Neuronal stem cell (in vitro differentiated cells): ENCODE measurements at regions not wholly inside any gene's neighbourhood (a gene's known extent, or its start where the extent isn't known, plus 50 kb on each side); places are given as distances from the start of the nearest gene placed in this dataset.
A peak's percentile ranks its signal among the peaks of the same experiment; 100 is the strongest.

Source experiments
- DNase-seq: peaks from one replicate; pipeline ENCODE4 v3.0.0-alpha.2; 2013; ENCODE audit warnings: low spot score
- H2AFZ ChIP-seq: one replicate; pipeline ENCODE4 v1.6.1; 2013; ENCODE audit warnings: mild to moderate bottlenecking, low read length, inconsistent platforms
- H2AK5ac ChIP-seq: 2 replicates; pipeline ENCODE4 v1.6.1; 2013; ENCODE audit warnings: low read depth, mild to moderate bottlenecking, inconsistent platforms, low read length, moderate library complexity, mixed read lengths
- H2BK120ac ChIP-seq: 2 replicates; pipeline ENCODE4 v1.6.1; 2013; ENCODE audit warnings: low read depth, mild to moderate bottlenecking, inconsistent platforms, low read length, moderate library complexity, mixed read lengths
- H2BK12ac ChIP-seq: one replicate; pipeline ENCODE4 v1.6.1; 2013; ENCODE audit warnings: low read length, inconsistent platforms
- H2BK15ac ChIP-seq: 2 replicates; pipeline ENCODE4 v1.6.1; 2013; ENCODE audit warnings: mild to moderate bottlenecking, low read length, inconsistent platforms, mixed read lengths
- H2BK5ac ChIP-seq: one replicate; pipeline ENCODE4 v1.6.1; 2013; ENCODE audit warnings: inconsistent platforms, mild to moderate bottlenecking, low read length, moderate library complexity
- H3K14ac ChIP-seq: one replicate; pipeline ENCODE4 v1.6.1; 2013; ENCODE audit warnings: low read length, inconsistent platforms
- H3K18ac ChIP-seq: 2 replicates; pipeline ENCODE4 v1.6.1; 2013; ENCODE audit warnings: low read length, inconsistent platforms
- H3K23ac ChIP-seq: 2 replicates; pipeline ENCODE4 v1.6.1; 2013; ENCODE audit warnings: low read depth, mild to moderate bottlenecking, mixed read lengths, low read length, inconsistent platforms; ENCODE audit not compliant: poor library complexity
- H3K27ac ChIP-seq: replicated peaks from 3 replicates; pipeline ENCODE4 v1.5.1; 2013; ENCODE audit warnings: low read length, inconsistent platforms
- H3K27me3 ChIP-seq, 3 experiments: 2 replicates each; pipeline ENCODE4 v1.6.1; 2013; ENCODE audit warnings: low read length in 3 of 3, mild to moderate bottlenecking in 2 of 3, inconsistent platforms in 1 of 3, low read depth in 1 of 3, mixed read lengths in 1 of 3, moderate library complexity in 1 of 3; ENCODE audit not compliant: control insufficient read depth in 3 of 3, insufficient read depth in 3 of 3
- H3K36me3 ChIP-seq, 2 donors: replicated peaks in 1 of 2; 2 replicates each; pipeline ENCODE4 v1.6.1; 2013; ENCODE audit warnings: low read length in 2 of 2; ENCODE audit not compliant: control insufficient read depth in 2 of 2, insufficient read depth in 2 of 2
- H3K4ac ChIP-seq: 2 replicates; pipeline ENCODE4 v1.6.1; 2013; ENCODE audit warnings: inconsistent platforms, mild to moderate bottlenecking, low read length, moderate library complexity
- H3K4me1 ChIP-seq, 2 donors: 1 replicate in 1 of 2; 2 replicates in 1 of 2; pipeline ENCODE4 v1.6.1; 2013; ENCODE audit warnings: low read length in 2 of 2, low read depth in 1 of 2; ENCODE audit not compliant: control insufficient read depth in 2 of 2, insufficient read depth in 1 of 2
- H3K4me2 ChIP-seq: one replicate; pipeline ENCODE4 v1.6.1; 2013; ENCODE audit warnings: mild to moderate bottlenecking, low read length, inconsistent platforms; ENCODE audit not compliant: insufficient read depth, poor library complexity, severe bottlenecking
- H3K4me3 ChIP-seq, 2 donors: 2 replicates each; pipeline ENCODE4 v1.5.1; 2013; ENCODE audit warnings: low read length in 2 of 2, mild to moderate bottlenecking in 2 of 2, inconsistent platforms in 1 of 2, moderate library complexity in 1 of 2
- H3K79me1 ChIP-seq: one replicate; pipeline ENCODE4 v1.6.1; 2013; ENCODE audit warnings: low read depth, mild to moderate bottlenecking, inconsistent platforms, low read length, moderate library complexity
- H3K9ac ChIP-seq: one replicate; pipeline ENCODE4 v1.6.1; 2013; ENCODE audit warnings: mild to moderate bottlenecking, low read depth, low read length, inconsistent platforms; ENCODE audit not compliant: poor library complexity
- H3K9me3 ChIP-seq, 2 donors: replicated peaks in 1 of 2; 2 replicates each; pipeline versions ENCODE3 to v1.6.1; 2013; ENCODE audit warnings: low read length in 2 of 2, mild to moderate bottlenecking in 2 of 2, inconsistent platforms in 1 of 2, low read depth in 1 of 2, mixed read lengths in 1 of 2, moderate library complexity in 1 of 2; ENCODE audit not compliant: control insufficient read depth in 2 of 2, insufficient read depth in 1 of 2
- H4K8ac ChIP-seq: one replicate; pipeline ENCODE4 v1.6.1; 2013; ENCODE audit warnings: low read depth, mild to moderate bottlenecking, inconsistent platforms, low read length, moderate library complexity
- H4K91ac ChIP-seq: one replicate; pipeline ENCODE4 v1.6.1; 2013; ENCODE audit warnings: low read length, low read depth, mild to moderate bottlenecking, inconsistent platforms; ENCODE audit not compliant: poor library complexity
- WGBS, 2 donors: extraction: QIAGEN DNeasy Blood & Tissue Kit; methylation state at CpG; one replicate each; pipeline ENCODE4 v1.1.7; 2013; ENCODE audit warnings: missing lambda C conversion rate in 2 of 2, mixed read lengths in 1 of 2; ENCODE audit not compliant: insufficient read length in 2 of 2, insufficient replicate concordance in 1 of 2; ENCODE audit errors: extremely low coverage in 2 of 2; 5-methylcytosine and 5-hydroxymethylcytosine counted together

GRCh38 chr5:122523776-122524175, 211.7 kb downstream of the SNCAIP start:
- no peak overlapping the region for H3K4ac ChIP-seq
- H3K4me1 ChIP-seq = no peaks in the 10 kb centered on the region
- H3K4me3 ChIP-seq = peak overlapping the region in 1 of 2 donors; percentile 52
- no peak overlapping the region for H3K9ac ChIP-seq
- H3K27ac ChIP-seq = no peak overlapping the region
- H3K23ac ChIP-seq = no peak overlapping the region
- no peaks in the 10 kb centered on the region for H3K9me3 ChIP-seq
- no peak overlapping the region for H3K4me2 ChIP-seq
- no CpG with 5 or more reads among the region's 6 CpGs for WGBS, 2 donors
- no peak overlapping the region for H2BK120ac ChIP-seq
- H4K91ac ChIP-seq = no peak overlapping the region
- H2BK5ac ChIP-seq = no peak overlapping the region
- no peak overlapping the region for H2AK5ac ChIP-seq
- H3K79me1 ChIP-seq = no peaks in the 10 kb centered on the region
- no peak overlapping the region for H2BK12ac ChIP-seq
- no peak overlapping the region for H2BK15ac ChIP-seq
- no peak overlapping the region for H2AFZ ChIP-seq
- DNase-seq = no peak
- H3K27me3 ChIP-seq = no peaks in the 10 kb centered on the region
- H4K8ac ChIP-seq = no peak overlapping the region
- no peak overlapping the region for H3K18ac ChIP-seq
- no peak overlapping the region for H3K14ac ChIP-seq
- no peaks in the 10 kb centered on the region for H3K36me3 ChIP-seq

GRCh38 chr5:122527547-122527946, 215.5 kb downstream of the SNCAIP start:
- no peaks in the 10 kb centered on the region for H3K9me3 ChIP-seq
- no peak overlapping the region for H3K14ac ChIP-seq
- H2BK15ac ChIP-seq = no peak overlapping the region
- no CpG with 5 or more reads among the region's 1 CpG for WGBS, 2 donors
- no peaks in the 10 kb centered on the region for H3K36me3 ChIP-seq
- no peak overlapping the region for H3K4ac ChIP-seq
- no peak for DNase-seq
- H2BK12ac ChIP-seq = no peak overlapping the region
- no peak overlapping the region for H4K91ac ChIP-seq
- no peak overlapping the region for H3K4me2 ChIP-seq
- no peak overlapping the region for H2AK5ac ChIP-seq
- no peak overlapping the region for H3K4me3 ChIP-seq
- H3K23ac ChIP-seq = no peak overlapping the region
- no peak overlapping the region for H3K27ac ChIP-seq
- no peak overlapping the region for H3K9ac ChIP-seq
- H4K8ac ChIP-seq = no peak overlapping the region
- H3K18ac ChIP-seq = no peak overlapping the region
- no peak overlapping the region for H2BK5ac ChIP-seq
- H2AFZ ChIP-seq = no peak overlapping the region
- no peaks in the 10 kb centered on the region for H3K79me1 ChIP-seq
- H3K27me3 ChIP-seq = no peaks in the 10 kb centered on the region
- H3K4me1 ChIP-seq = peaks cover 0 to 1% of the 10 kb centered on the region in 2 donors
- H2BK120ac ChIP-seq = no peak overlapping the region

- Histone ChIP-seq H3K36me3 (no peaks in the 10 kb centered on the region), H3K79me1 (no peaks in the 10 kb centered on the region), H2BK15ac (no peak overlapping the region), H3K23ac (no peak overlapping the region), H3K9me3 (no peaks in the 10 kb centered on the region), H4K8ac (no peak overlapping the region), H3K27me3 (no peaks in the 10 kb centered on the region), H2BK5ac (no peak overlapping the region), H2BK12ac (no peak overlapping the region), H2AFZ (no peak overlapping the region), H3K4me2 (no peak overlapping the region), H2AK5ac (no peak overlapping the region), H3K4me3 (no peak overlapping the region), H3K4me1 (peaks cover 0 to 1% of the 10 kb centered on the region in 2 donors), H3K18ac (no peak overlapping the region), H4K91ac (no peak overlapping the region), H3K4ac (no peak overlapping the region), H2BK120ac (no peak overlapping the region), H3K14ac (no peak overlapping the region), H3K9ac (no peak overlapping the region), H3K27ac (no peak overlapping the region)
- DNase-seq = no peak
- no CpG with 5 or more reads among the region's 4 CpGs for WGBS, 2 donors
These were observed 220.0 kb downstream of the SNCAIP start for GRCh38 chr5:122532035-122532434.

GRCh38 chr5:122533825-122534224, 221.8 kb downstream of the SNCAIP start:
- Histone ChIP-seq H3K14ac (no peak overlapping the region), H3K27me3 (no peaks in the 10 kb centered on the region), H4K8ac (no peak overlapping the region), H2BK12ac (no peak overlapping the region), H3K27ac (no peak overlapping the region), H3K4me1 (peaks cover 0 to 1% of the 10 kb centered on the region in 2 donors), H4K91ac (no peak overlapping the region), H2AK5ac (no peak overlapping the region), H2BK15ac (no peak overlapping the region), H3K23ac (no peak overlapping the region), H3K4ac (no peak overlapping the region), H3K36me3 (no peaks in the 10 kb centered on the region), H3K9ac (no peak overlapping the region), H3K79me1 (no peaks in the 10 kb centered on the region), H3K4me2 (no peak overlapping the region), H3K9me3 (no peaks in the 10 kb centered on the region), H2AFZ (no peak overlapping the region), H2BK5ac (no peak overlapping the region), H3K4me3 (no peak overlapping the region), H2BK120ac (no peak overlapping the region), H3K18ac (no peak overlapping the region)
- no peak for DNase-seq
